AG10803 (cell line): ENCODE measurements at regions not wholly inside any gene's neighbourhood (a gene's known extent, or its start where the extent isn't known, plus 50 kb on each side); places are given as distances from the start of the nearest gene placed in this dataset.

Source experiments
- DNase-seq: peaks from one replicate; pipeline ENCODE4 v3.0.0; 2010; ENCODE audit warnings: low read depth
- H3K4me3 ChIP-seq: 2 replicates; pipeline ENCODE4 v1.5.1; 2011; ENCODE audit warnings: mild to moderate bottlenecking, low read length, control low read depth
- CTCF ChIP-seq: conservative IDR thresholded peaks from 2 replicates; pipeline ENCODE4 v1.5.1; 2011; ENCODE audit warnings: mild to moderate bottlenecking, low read length, control low read depth, inconsistent platforms

DNA sequence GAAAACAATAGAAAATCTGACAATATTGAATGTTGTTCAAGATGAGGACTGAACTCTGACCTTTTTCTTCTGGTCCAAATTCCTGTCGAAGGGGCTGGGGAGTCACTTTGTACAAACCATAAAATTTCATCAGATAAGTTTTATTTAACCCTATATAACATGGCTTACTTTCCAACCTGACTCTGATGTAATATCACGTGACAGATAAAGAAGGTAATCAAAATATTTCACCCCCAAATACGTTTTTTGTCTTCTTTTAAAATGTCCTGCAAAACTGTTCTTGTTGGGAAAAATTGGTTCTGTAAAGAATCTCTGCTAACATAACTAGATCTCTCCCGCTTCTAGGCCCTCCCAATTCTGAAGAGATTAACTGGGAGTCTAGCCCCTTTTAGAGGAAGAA is 90.9 kb upstream of the MDFIC start:
- no peak for DNase-seq
- no peak overlapping the region for H3K4me3 ChIP-seq
- no peak for TF ChIP-seq CTCF

- TF ChIP-seq CTCF = no peak
- no peak for DNase-seq
- no peak overlapping the region for H3K4me3 ChIP-seq
Observed at GRCh38 chr7:114832906-114833595, 88.8 kb upstream of the MDFIC start.

- no peak overlapping the region for H3K4me3 ChIP-seq
- DNase-seq = no peak
- no peak for TF ChIP-seq CTCF
Observed at GRCh38 chr7:114835303-114835702, 86.6 kb upstream of the MDFIC start.

- TF ChIP-seq CTCF = no peak
- DNase-seq = no peak
- no peak overlapping the region for H3K4me3 ChIP-seq
Observed at GRCh38 chr7:114835861-114836260, 86.0 kb upstream of the MDFIC start.

- peak; percentile 55 for DNase-seq
- TF ChIP-seq CTCF = no peak
- no peak overlapping the region for H3K4me3 ChIP-seq
Observed at GRCh38 chr7:114842551-114843065, 79.3 kb upstream of the MDFIC start.

GRCh38 chr7:114843102-114843501 is 78.8 kb upstream of the MDFIC start:
- H3K4me3 ChIP-seq = no peak overlapping the region
- DNase-seq = no peak
- no peak for TF ChIP-seq CTCF

DNA sequence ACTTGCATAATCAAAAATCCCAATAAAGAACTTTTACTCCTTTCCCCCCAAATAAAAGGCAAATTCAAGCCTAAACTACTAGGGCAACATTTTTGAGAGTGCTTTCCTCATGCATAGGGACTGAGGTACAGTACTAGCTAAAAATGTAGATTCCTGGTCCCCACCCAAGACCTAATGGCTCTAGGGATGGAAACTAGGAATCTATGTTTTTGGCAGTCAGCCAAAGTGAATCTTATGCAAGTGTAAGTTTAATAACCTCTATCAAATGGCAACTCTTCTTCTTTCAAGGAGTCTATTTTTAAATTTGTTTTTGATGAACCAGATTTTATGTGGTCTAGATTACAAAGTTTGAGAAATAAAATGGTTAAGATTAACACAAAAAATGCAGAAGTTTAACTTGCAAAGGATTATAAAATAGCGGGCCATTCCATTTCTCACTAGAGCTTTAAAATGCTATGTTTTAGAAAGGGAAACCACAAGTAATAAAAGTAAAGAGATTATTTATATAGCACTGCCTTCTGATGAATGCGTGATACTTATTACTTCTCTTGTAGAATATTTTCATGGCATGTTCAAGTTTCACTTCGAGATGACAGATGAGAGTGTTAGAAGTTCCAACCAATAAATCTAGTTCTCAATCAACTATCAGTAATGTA is 70.4 kb upstream of the MDFIC start:
- DNase-seq = no peak
- no peak for TF ChIP-seq CTCF

More for the DNA sequence above, 70.4 kb upstream of the MDFIC start:
- H3K4me3 ChIP-seq = no peak overlapping the region
